Skin of body (tissue), 1 donor: ENCODE measurements at regions not wholly inside any gene's neighbourhood (a gene's known extent, or its start where the extent isn't known, plus 50 kb on each side); places are given as distances from the start of the nearest gene placed in this dataset.

Source experiments
- DNase-seq: peaks from one replicate; lab custom pipeline; 2025; lab: John Stamatoyannopoulos, UW

DNA sequence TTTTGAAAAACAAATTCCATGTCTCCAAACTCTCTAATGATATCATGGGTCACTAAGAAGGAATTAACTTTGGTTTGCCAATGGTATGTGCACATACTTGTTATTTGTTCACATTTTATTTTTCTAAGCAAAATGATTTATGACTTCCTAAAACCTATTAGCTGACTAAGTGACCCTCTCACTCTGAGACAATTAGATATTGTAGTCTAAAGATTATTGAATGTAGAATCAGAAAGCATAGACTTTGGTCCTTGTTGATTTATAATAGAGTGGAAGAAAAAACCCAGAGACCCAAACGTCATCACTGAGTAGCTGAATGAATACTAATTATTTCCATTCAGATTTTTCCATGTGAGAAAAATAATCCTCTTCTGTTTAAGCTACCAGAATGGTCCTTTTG lies 243.5 kb upstream of the ANO3 start:
- no peak for DNase-seq

DNA sequence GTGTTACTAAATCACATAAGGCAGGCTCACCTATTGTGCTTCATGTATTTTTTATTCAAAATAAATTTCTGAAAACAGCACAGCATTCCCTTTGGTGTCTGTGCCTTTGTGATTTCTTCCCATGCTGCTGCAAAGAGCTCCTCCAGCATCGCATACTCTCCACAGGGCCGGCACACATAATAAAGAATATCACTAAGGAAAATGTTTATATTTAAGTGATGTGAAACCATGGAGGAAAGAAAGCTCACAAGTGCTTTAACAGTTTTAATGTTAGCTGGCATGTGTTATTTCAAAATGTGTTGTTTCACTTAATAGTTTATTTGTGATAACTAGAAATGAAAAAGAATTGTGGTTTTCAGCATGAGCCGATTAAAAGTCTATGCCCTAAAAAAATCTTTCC lies 241.3 kb upstream of the ANO3 start:
- DNase-seq: no peak

- no peak for DNase-seq
Measured at GRCh38 chr11:26093206-26093605, 238.7 kb upstream of the ANO3 start.

- DNase-seq: no peak
Measured at GRCh38 chr11:26095340-26095739, 236.6 kb upstream of the ANO3 start.

DNA sequence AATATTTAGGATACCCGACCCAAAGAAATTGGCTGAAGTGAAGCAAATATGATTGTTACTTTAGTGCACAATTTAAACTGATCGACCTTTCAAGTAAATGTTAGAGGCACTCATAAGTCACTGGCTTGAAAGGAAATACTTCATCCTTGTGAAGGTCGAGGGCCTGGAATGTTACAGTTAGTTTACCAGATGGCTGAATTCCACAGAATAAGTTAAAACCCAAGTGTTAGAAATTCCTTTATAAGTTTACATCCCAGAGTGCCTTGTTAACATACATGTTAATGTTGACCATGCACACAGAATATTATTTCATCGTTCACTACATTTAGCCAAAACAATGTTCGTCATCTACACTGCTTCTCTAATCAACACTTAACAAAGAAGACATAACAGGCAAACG lies 235.5 kb upstream of the ANO3 start:
- DNase-seq: no peak

DNA sequence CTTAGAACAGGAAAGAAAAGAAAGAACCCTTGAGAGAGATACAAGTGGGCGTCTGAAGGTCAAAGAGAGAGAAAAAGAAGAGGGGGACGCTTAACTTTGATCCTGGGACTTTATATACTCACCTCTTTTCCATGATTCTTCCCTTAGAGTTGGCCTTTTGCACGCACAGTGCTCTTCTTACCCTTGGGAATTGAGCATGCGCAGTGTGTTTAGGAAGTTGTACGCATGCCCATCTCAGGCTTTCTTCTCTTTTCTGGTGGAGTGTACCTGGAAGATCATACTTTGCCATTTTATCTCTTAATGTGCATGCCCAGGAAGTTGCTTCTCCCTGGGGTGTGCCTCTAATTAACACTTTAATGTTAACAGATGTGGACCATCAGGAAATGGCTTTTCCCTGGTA lies 229.6 kb upstream of the ANO3 start:
- DNase-seq: no peak

DNA sequence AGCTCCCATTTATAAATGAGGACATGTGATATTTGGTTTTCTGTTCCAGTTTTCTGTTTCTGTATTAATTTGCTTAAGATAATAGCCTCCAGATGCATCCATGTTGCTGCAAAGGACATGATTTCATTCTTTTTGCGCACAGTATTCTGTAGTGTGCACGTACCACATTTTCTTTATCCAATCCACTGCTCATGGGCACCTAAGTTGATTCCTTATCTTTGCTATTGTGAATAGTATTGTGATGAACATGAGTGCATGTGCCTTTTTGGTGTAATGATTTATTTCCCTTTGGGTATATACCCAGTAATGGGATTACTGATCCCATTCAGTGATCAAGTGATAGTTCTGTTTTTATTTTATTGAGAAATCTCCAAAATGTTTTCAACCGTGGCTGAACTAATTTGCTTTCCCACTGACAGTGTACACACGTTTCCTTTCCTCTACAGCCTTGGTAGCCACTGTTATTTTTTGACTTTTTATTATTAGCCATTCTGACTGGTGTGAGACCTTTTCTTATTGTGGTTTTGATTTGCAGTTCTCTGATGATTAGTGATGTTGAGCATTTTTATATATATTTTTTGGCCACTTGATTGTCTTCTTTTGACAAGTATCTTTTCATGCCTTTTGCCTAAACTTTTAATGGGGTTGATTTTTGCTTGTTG lies 226.0 kb upstream of the ANO3 start:
- DNase-seq: no peak

DNA sequence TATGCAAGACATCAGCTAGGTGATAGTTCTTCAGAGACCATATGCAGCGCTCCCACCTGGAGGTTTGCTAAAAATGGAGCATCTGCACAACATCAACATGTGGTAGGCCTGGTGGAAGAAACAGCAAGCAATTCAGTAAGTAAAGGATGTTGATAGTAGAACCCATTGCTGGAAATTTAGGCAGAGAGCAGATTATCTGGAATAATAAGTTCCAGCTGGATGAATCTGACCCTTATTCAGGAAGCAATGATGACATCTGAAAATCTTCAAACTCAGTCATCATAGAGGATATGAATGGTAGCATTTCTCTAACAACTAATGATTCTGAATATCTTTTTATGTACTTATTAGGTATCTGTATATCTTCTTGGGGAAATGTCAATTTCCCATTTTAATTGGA lies 225.2 kb upstream of the ANO3 start:
- DNase-seq: no peak

DNA sequence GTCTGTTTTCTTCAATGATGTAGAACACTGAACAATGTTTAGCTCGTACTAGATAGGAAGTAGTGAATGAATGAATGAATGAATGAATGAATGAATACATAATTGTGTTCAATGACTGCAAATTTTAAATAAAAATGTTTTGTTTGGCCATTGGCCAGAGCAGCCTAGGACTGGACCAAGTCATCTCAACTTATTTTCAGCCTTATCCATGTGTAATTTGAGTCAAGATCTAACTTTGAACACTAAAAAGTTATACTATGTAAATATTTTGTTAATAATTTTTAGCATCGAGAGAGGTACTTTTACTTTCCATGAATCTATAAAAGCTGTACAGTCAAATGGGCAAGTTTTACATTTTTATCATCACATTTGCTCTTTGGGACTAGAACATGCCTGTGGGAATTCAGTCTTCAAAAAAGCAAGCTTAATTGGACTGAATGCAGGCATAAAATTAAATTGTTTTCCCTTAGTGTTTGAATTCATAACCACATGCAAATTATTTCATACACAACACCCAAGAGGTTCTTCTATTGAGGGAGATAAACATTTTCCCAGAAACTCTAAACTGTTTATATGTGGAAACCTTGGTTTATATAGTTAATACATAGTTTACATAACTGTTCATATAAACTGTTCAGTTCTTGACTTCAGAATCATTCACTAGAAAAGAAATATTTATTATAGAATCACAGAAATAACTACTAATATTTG lies 222.1 kb upstream of the ANO3 start:
- no peak for DNase-seq

- no peak for DNase-seq
Measured at GRCh38 chr11:26112264-26112663, 219.7 kb upstream of the ANO3 start.

- no peak for DNase-seq
Measured at GRCh38 chr11:26121466-26121865, 210.5 kb upstream of the ANO3 start.

DNA sequence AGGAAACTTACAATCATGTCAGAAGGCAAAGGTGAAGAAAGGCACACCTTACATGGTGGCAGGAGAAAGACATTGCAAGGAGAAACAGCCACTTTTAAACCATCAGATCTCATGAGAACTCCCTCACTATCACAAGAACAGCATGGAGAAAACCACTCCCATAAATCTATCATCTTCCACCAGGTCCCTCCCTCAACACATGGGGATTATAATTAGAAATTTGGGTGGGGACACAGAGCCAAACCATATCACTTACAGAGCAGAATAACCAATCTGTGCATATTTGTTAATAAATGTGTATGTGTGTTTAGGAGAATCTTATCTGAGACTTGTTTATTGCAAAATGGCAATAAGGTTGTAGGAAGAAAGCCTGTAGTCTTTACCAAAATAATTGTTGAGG lies 205.2 kb upstream of the ANO3 start:
- no peak for DNase-seq

- no peak for DNase-seq
Measured at GRCh38 chr11:26127336-26127735, 204.6 kb upstream of the ANO3 start.

DNA sequence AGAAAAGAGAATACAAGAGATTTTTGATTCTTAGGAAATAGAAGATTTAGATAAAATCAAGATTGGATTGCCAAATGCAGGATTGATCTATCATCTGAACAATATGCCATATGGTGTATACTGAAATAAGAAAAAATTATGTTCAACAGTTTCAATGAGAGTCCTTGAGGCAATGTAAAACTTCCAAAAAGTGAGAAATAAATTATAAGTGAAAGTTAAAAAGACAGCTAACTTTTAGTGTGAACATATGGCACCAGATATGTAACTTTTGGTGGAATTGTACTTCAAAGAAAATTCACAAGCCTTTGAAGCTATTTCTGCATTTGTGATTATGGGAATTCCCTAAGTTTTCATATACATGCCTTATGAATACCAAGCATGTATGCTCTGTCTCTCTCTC lies 200.5 kb upstream of the ANO3 start:
- DNase-seq: no peak

DNA sequence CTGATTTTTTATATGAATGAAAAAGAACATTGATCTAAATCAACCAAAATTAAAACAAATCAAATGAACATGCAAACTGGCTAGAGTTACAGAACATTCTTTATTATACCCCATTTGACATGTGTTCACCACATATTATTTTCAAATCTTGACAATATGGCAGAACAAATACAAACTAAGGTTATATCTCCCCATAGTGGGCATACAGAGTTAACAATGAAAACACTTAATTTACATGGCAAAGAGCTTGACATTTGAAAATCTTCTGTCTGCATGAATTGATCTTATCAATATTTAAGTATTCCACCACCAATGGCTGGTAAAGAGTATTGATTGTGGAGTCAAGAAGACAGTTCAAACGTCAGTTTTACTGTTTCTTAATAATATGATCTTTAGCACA lies 197.9 kb upstream of the ANO3 start:
- no peak for DNase-seq

- no peak for DNase-seq
Measured at GRCh38 chr11:26134481-26135355, 197.2 kb upstream of the ANO3 start.

- no peak for DNase-seq
Measured at GRCh38 chr11:26137651-26138050, 194.3 kb upstream of the ANO3 start.

- DNase-seq: no peak
Measured at GRCh38 chr11:26142891-26143290, 189.0 kb upstream of the ANO3 start.

DNA sequence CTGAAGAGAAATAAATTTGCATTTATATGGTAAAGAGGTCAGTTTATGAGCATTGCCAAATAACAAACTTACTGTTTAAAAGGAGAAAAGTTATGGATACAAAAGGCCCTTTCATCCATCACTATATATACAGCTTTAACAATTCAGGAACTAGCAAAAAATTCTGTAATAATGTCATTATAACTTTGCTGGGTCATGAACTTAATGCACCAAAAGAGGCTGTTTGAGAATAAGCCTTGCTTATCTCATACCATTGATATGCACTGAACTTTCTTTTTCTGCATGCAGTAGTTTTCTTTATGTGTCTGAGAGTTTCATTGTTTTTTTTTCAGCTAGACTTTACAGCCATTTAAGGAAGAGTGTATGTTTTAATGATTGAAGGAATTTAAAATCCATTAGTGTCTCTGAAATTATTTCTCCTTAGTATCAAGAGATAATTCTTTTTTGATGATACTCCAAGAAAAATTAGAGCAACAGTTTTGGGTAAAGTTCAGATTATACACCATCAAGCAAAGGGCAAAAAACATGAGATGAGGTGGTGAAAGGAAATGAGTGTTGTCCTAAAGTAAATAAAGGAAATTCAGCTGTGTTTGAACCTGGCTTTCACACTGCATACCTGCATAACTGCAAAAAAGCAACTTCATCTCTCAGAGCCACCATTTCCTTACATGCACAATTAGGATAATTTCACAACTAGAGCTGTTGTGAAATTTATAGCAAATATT lies 188.2 kb upstream of the ANO3 start:
- DNase-seq: no peak

DNA sequence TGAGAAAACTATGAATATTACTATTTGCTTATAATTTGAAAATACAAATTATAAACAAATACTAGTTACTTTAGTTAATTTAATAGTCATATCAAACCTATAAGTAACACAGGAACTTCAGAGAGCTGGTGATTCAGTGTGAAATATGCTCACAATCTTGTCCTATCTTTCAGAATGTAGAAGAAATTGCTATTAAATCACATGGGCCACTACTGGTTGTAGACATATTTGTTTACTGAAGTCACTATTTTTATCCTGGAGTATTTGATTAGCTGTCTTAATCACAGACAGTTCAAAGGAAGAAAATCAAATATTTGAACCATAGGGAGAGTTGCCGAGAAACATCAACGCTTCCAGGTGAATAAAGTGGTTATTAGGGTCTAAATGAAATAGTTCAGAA lies 187.6 kb upstream of the ANO3 start:
- DNase-seq: no peak

GRCh38 chr11:26144911-26145310 lies 187.0 kb upstream of the ANO3 start:
- DNase-seq: no peak

DNA sequence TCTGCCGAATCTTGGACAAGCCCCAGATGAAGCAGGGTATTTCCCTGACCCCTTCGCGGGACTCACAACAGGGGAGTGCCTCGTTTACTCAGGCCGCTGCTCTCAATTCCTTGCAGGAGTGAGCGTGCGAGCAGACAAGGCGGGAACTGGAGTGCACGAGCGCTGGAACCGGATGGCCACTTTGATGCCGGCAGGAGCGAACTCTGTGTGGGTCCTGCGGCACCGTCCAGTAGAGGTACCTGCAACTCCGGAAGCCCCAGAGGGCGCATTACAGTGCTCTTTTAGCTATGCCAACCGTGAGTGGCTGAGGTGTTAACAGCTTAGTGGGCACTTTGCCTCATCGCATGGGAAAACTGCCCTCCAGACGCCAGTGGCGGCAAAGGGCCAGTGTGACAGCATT lies 182.3 kb upstream of the ANO3 start:
- DNase-seq: no peak
